ENCODE measurements at regions not wholly inside any gene's neighbourhood (a gene's known extent, or its start where the extent isn't known, plus 50 kb on each side); places are given as distances from the start of the nearest gene placed in this dataset.

DNA sequence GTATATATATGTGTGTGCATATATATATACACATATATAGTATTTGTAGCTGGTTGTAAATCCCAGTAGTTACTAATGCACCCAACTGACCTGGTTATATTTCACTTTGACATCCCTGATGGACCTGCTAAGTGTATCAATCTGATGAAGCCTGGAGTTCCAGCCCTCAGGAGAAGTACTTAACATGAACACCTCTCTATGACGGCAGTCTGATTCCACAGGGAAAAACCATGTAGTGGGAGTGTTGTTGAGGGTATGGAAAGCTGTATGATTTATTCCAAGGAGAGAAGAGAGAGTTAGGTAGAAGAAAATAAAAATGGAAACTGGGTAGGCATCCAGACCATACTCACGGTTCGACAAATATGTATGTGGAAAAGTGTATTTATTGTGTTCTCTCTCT, 531.2 kb upstream of the SEMA6D start (continued):
- TF ChIP-seq, protein P1, sequence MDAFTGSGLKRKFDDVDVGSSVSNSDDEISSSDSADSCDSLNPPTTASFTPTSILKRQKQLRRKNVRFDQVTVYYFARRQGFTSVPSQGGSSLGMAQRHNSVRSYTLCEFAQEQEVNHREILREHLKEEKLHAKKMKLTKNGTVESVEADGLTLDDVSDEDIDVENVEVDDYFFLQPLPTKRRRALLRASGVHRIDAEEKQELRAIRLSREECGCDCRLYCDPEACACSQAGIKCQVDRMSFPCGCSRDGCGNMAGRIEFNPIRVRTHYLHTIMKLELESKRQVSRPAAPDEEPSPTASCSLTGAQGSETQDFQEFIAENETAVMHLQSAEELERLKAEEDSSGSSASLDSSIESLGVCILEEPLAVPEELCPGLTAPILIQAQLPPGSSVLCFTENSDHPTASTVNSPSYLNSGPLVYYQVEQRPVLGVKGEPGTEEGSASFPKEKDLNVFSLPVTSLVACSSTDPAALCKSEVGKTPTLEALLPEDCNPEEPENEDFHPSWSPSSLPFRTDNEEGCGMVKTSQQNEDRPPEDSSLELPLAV (CRISPR knock-in tag; conservative IDR thresholded peaks at IDR 0.05; ENCODE audit: low read depth) = no peak
- TF ChIP-seq ZNF672 (CRISPR knock-in tag; IDR thresholded peaks at IDR 0.05) = no peak
- no peak for TF ChIP-seq ZBTB3 (CRISPR knock-in tag; IDR thresholded peaks at IDR 0.05; ENCODE audit: borderline replicate concordance, low read depth)
- TF ChIP-seq, protein P2, sequence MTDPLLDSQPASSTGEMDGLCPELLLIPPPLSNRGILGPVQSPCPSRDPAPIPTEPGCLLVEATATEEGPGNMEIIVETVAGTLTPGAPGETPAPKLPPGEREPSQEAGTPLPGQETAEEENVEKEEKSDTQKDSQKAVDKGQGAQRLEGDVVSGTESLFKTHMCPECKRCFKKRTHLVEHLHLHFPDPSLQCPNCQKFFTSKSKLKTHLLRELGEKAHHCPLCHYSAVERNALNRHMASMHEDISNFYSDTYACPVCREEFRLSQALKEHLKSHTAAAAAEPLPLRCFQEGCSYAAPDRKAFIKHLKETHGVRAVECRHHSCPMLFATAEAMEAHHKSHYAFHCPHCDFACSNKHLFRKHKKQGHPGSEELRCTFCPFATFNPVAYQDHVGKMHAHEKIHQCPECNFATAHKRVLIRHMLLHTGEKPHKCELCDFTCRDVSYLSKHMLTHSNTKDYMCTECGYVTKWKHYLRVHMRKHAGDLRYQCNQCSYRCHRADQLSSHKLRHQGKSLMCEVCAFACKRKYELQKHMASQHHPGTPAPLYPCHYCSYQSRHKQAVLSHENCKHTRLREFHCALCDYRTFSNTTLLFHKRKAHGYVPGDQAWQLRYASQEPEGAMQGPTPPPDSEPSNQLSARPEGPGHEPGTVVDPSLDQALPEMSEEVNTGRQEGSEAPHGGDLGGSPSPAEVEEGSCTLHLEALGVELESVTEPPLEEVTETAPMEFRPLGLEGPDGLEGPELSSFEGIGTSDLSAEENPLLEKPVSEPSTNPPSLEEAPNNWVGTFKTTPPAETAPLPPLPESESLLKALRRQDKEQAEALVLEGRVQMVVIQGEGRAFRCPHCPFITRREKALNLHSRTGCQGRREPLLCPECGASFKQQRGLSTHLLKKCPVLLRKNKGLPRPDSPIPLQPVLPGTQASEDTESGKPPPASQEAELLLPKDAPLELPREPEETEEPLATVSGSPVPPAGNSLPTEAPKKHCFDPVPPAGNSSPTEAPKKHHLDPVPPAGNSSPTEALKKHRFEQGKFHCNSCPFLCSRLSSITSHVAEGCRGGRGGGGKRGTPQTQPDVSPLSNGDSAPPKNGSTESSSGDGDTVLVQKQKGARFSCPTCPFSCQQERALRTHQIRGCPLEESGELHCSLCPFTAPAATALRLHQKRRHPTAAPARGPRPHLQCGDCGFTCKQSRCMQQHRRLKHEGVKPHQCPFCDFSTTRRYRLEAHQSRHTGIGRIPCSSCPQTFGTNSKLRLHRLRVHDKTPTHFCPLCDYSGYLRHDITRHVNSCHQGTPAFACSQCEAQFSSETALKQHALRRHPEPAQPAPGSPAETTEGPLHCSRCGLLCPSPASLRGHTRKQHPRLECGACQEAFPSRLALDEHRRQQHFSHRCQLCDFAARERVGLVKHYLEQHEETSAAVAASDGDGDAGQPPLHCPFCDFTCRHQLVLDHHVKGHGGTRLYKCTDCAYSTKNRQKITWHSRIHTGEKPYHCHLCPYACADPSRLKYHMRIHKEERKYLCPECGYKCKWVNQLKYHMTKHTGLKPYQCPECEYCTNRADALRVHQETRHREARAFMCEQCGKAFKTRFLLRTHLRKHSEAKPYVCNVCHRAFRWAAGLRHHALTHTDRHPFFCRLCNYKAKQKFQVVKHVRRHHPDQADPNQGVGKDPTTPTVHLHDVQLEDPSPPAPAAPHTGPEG (CRISPR knock-in tag; IDR thresholded peaks at IDR 0.05) = no peak
- TF ChIP-seq KDM3A (CRISPR knock-in tag; IDR thresholded peaks at IDR 0.05; ENCODE audit: low read depth) = no peak
- TF ChIP-seq SIX1 (CRISPR knock-in tag; IDR thresholded peaks at IDR 0.05; ENCODE audit: borderline replicate concordance) = no peak
- TF ChIP-seq ZNF703 (CRISPR knock-in tag; IDR thresholded peaks at IDR 0.05; ENCODE audit: borderline replicate concordance) = no peak
- TF ChIP-seq ATF7-NPFF (CRISPR knock-in tag; IDR thresholded peaks at IDR 0.05; ENCODE audit: low read depth) = no peak
- no peak for TF ChIP-seq KLF13 (CRISPR knock-in tag; IDR thresholded peaks at IDR 0.05)
- no peak for TF ChIP-seq ARNT (IDR thresholded peaks at IDR 0.05)
- TF ChIP-seq SMARCC2 (IDR thresholded peaks at IDR 0.05) = no peak
